Hypothalamus (tissue), 51 donors: ENCODE measurements at regions not wholly inside any gene's neighbourhood (a gene's known extent, or its start where the extent isn't known, plus 50 kb on each side); places are given as distances from the start of the nearest gene placed in this dataset.

Source experiments
- DNase-seq, 51 donors: peaks; one replicate each; lab custom pipeline; 2025; lab: John Stamatoyannopoulos, UW

- no peak for DNase-seq
These were observed 151.6 kb upstream of the RGMB start for GRCh38 chr5:98621821-98622220.

GRCh38 chr5:98624145-98624880, 149.2 kb upstream of the RGMB start:
- no peak for DNase-seq

DNA sequence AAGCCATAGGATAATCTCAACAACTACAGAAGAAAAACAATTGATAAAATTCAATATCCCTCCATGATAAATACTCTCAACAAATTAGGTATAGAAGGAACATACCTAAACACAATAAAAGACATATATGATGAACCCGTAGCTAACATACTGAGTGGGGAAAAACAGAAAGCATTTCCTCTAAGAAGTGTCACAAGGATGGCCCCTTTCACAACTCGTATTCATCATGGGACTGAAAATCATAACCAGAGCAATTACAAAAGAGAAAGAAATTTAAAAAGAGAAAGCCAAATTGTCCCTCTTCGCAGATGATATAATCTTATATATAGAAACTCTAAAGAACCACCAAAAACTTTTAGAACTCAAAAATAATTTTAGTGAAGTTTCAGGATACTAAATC, 146.3 kb upstream of the RGMB start:
- DNase-seq, result no peak

- DNase-seq, result no peak
These were observed 142.8 kb upstream of the RGMB start for GRCh38 chr5:98630621-98631020.

GRCh38 chr5:98631311-98632054, 142.0 kb upstream of the RGMB start:
- DNase-seq, result no peak

DNA sequence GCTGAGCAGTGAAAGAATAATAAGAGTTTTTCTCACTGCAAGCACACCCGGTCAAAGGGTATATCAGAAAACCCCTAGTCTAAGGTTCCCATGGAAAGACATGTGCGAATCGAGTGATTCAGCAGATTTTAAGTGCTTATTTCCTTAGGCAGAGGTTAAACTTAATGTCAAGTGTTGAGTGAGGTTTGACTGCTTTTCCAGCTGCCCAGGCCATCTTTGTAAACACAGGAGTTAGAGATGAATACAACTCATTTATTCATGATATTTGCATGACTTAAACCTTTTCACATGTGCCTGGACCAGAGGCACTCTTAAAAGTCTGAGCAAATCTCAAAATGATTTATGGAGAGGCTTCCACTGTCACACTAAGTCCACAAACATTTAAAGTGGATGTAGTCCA, 137.8 kb upstream of the RGMB start:
- no peak for DNase-seq

- no peak for DNase-seq
These were observed 136.3 kb upstream of the RGMB start for GRCh38 chr5:98637116-98637515.

DNA sequence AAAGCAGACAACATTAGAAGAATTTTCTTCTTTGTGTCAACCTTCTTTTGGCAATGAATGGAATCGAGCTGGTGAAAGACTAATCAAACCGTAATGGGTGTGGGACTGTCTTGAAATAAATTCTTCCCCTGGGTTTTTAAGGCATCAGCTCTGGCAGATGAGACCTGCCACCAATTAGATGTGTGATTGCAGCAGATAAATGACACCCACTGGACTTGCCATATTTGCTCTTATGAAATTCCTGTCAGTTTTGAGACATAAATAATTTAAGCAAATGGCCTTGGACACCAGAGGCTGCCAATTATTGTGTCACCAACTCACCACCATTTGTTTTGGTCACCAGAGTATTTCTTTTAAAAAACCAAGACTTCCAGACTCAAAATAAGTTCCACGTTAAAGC, 135.9 kb upstream of the RGMB start:
- no peak for DNase-seq

DNA sequence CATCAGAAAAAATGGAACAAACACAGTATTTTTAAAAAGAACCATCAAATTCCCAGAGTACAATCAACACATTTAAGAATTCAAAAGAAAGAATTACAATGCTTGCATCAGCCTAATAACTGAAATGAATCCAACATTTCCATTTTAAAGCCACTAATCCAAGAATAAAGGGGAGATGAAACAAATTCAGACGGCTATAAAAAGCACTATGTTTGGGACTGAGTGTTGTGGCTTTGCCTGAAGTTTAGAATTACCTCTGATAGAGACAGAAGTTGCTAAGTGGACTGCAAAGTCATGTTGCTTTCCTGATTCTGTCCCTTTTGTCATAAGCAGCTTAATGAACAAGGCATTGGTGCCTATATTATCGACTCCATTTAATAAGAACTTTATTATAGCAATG, 135.4 kb upstream of the RGMB start:
- no peak for DNase-seq

GRCh38 chr5:98638701-98639100, 134.8 kb upstream of the RGMB start:
- no peak for DNase-seq

- DNase-seq, result no peak
These were observed 134.2 kb upstream of the RGMB start for GRCh38 chr5:98639274-98639673.

DNA sequence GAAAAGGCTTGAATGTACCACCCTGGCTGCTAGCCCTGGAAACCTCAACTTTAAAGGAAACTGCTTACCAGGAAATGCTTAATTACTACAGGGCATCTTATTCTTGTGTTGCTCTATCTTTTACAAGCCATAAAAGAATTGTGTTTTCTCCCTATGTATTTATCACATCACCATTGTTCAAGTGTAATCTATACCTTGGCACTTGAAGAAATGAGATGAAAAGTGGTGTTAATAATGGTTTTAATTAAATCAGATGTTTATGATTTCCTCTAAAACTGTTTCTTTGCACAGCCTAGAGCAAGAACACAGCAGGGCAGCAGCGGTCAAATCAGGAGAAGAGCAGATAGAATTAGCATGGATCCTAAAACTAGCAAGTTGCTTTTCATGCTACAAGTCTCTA, 131.8 kb upstream of the RGMB start:
- no peak for DNase-seq

- no peak for DNase-seq
These were observed 129.9 kb upstream of the RGMB start for GRCh38 chr5:98643569-98643968.

DNA sequence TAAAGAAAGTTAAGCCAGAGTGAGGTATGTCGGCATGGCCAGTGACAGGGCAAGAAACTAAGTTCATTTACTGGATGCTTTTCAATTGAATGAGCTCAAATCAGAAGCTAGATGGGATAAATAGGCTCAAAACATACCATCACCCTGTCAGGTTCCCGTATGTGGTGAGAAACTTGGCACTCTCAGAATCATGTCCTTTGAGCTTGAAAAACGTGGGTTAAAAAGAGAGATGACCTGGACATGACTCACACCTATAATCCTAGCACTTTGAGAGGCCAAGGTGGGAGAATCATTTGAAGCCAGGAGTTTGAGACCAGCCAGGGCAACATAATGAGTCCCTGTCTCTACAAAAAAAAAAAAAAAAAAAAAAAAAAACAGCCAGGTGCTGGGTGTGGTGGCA, 121.7 kb upstream of the RGMB start:
- no peak for DNase-seq

GRCh38 chr5:98656125-98656795, 117.2 kb upstream of the RGMB start:
- no peak for DNase-seq

DNA sequence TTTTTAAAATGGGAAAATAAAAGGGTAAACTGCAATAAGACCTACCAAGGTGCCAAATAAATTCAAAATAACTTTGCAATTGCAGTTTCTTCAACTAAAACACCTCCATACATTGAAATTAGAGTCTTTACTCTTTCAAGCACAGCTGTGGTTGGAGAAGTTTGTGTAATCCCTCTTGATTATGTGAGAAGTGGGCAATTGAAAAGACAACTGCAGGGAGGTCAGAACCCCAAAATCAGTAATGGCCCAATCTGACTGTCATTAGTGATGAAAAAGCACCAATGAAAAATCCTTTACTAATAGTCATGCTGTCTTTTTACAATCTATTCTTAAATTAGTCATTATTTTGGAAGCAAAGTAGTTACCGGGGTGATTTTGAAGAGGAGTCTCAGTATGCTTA, 116.7 kb upstream of the RGMB start:
- no peak for DNase-seq

- no peak for DNase-seq
These were observed 115.9 kb upstream of the RGMB start for GRCh38 chr5:98657559-98657958.

DNA sequence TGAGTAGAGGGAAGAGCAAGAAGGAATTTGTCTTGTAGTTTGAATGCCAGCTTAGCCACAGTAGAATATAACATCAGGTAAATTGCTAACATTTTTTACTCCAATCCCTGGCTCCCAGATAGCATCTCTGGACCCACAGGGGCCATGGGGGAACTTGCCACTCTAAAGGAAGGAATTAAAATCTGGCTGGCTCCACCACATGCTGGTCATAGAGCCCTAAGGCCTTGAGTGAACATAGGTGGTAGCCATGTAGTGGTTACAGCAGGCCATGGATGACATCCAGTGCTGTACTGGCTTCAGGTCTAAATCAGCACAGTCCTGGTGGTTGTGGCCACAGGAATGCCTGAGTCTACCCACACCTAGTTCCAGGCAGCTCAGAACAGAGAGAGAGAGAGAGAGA, 109.9 kb upstream of the RGMB start:
- DNase-seq, result no peak

GRCh38 chr5:98664736-98665135, 108.7 kb upstream of the RGMB start:
- no peak for DNase-seq

DNA sequence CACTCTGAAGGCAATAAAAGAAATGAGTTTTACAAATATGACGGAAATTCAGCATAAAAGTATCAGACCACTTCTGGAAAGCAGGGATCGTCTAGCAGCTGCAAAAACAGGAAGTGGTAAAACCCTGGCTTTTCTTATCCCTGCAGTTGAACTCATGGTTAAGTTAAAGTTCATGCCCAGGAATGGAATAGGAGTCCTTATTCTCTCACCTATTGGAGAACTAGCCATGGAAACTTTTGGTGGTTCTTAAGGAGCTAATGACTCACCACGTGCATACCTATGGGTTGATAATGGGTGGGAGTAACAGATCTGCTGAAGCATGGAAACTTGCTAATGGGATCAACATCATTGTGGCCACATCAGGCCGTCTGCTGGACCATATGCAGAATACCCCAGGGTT, 93.5 kb upstream of the RGMB start:
- no peak for DNase-seq

- no peak for DNase-seq
These were observed 83.5 kb upstream of the RGMB start for GRCh38 chr5:98690002-98690401.

GRCh38 chr5:98694902-98695301, 78.6 kb upstream of the RGMB start:
- no peak for DNase-seq
